B cell (primary cell): ENCODE measurements at regions not wholly inside any gene's neighbourhood (a gene's known extent, or its start where the extent isn't known, plus 50 kb on each side); places are given as distances from the start of the nearest gene placed in this dataset.

Experiments used
- EZH2 ChIP-seq: IDR thresholded peaks from 2 replicates; pipeline ENCODE4 v1.6.1; 2012; ENCODE audit warnings: borderline replicate concordance, low read depth, mild to moderate bottlenecking, moderate library complexity, low read length; ENCODE audit not compliant: insufficient read depth, poor library complexity, severe bottlenecking
- TF ChIP-seq, protein P1 (sequence below): fragments of 200-600 bp; IDR thresholded peaks from one replicate; pipeline ENCODE4 v1.8.0; 2022; ENCODE audit warnings: antibody characterized with exemption, mild to moderate bottlenecking

DNA sequence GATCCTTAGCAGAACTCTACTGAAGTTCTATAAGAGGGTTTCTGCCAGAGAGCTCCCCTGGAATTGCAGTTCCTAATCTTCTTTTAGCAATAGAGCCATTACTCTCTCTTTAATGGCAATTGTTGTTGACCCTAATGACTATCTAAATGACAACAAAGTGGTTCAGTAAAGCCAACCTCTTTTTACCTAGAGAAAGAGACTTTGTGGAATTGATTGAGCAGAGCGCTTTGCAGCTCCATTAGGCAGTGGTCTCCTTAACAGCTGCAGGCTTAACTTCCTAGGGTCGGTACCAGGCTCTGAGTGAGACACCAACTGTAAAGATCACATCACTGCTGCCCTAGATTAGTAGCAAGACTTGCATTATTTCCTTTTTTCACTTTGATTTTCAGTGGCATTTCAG, 1472.9 kb upstream of the TENM3 start:
- TF ChIP-seq, protein P1, sequence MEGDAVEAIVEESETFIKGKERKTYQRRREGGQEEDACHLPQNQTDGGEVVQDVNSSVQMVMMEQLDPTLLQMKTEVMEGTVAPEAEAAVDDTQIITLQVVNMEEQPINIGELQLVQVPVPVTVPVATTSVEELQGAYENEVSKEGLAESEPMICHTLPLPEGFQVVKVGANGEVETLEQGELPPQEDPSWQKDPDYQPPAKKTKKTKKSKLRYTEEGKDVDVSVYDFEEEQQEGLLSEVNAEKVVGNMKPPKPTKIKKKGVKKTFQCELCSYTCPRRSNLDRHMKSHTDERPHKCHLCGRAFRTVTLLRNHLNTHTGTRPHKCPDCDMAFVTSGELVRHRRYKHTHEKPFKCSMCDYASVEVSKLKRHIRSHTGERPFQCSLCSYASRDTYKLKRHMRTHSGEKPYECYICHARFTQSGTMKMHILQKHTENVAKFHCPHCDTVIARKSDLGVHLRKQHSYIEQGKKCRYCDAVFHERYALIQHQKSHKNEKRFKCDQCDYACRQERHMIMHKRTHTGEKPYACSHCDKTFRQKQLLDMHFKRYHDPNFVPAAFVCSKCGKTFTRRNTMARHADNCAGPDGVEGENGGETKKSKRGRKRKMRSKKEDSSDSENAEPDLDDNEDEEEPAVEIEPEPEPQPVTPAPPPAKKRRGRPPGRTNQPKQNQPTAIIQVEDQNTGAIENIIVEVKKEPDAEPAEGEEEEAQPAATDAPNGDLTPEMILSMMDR = no peak
- no peak for TF ChIP-seq EZH2
